OCI-LY3 (cell line): ENCODE measurements at regions not wholly inside any gene's neighbourhood (a gene's known extent, or its start where the extent isn't known, plus 50 kb on each side); places are given as distances from the start of the nearest gene placed in this dataset.

Experiments used
- H2AFZ ChIP-seq: fragments of 200-600, 300-600 bp; shearing (Covaris generic); 2 replicates; pipeline ENCODE4 v1.6.0; 2014; ENCODE audit warnings: antibody characterized with exemption, low read depth, low read length
- H3K27ac ChIP-seq: fragments of 200-600, 300-600 bp; sonication (generic); 2 replicates; pipeline ENCODE4 v1.5.1; 2014; ENCODE audit warnings: mild to moderate bottlenecking, low read length, moderate library complexity, mixed read lengths
- H3K27me3 ChIP-seq: fragments of 200-600, 300-600 bp; sonication (generic); 2 replicates; pipeline ENCODE4 v1.6.1; 2014; ENCODE audit warnings: low read depth, low read length, mixed read lengths
- H3K36me3 ChIP-seq: fragments of 200-600, 300-600 bp; sonication (generic); replicated peaks from 2 replicates; pipeline ENCODE3; 2014; ENCODE audit warnings: low read depth, low read length, mixed read lengths
- H3K4me1 ChIP-seq: fragments of 300-600, 200-600 bp; sonication (generic); 2 replicates; pipeline ENCODE4 v1.6.1; 2014; ENCODE audit warnings: low read length, mixed read lengths
- H3K4me2 ChIP-seq: fragments of 200-600, 300-600 bp; sonication (generic); 2 replicates; pipeline ENCODE4 v1.6.1; 2014; ENCODE audit warnings: low read length, mixed read lengths
- H3K4me3 ChIP-seq: fragments of 300-600, 200-600 bp; sonication (generic); 2 replicates; pipeline ENCODE4 v1.5.1; 2014; ENCODE audit warnings: antibody characterized with exemption, mild to moderate bottlenecking, low read length, moderate library complexity
- H3K79me2 ChIP-seq: fragments of 300-600, 200-600 bp; shearing (Covaris generic); 2 replicates; pipeline ENCODE4 v1.6.1; 2014; ENCODE audit warnings: mild to moderate bottlenecking, low read length, mixed read lengths
- H3K9ac ChIP-seq: fragments of 300-600, 200-600 bp; shearing (Covaris generic); 2 replicates; pipeline ENCODE4 v1.6.0; 2014; ENCODE audit warnings: mild to moderate bottlenecking, low read length, moderate library complexity
- H3K9me3 ChIP-seq: fragments of 200-600, 300-600 bp; shearing (Covaris generic); 2 replicates; pipeline ENCODE4 v1.6.1; 2014; ENCODE audit warnings: low read length, mixed read lengths; ENCODE audit not compliant: insufficient read depth
- H4K20me1 ChIP-seq: fragments of 200-600, 300-600 bp; sonication (generic); 2 replicates; pipeline ENCODE4 v1.6.1; 2016; ENCODE audit warnings: low read length, mixed read lengths; ENCODE audit not compliant: insufficient read depth
- CTCF ChIP-seq: fragments of 200-600, 300-600 bp; sonication (generic); IDR thresholded peaks from 2 replicates; pipeline ENCODE4 v1.5.1; 2014; ENCODE audit warnings: antibody characterized with exemption, low read length, low read depth
- EZH2phosphoT487 ChIP-seq: fragments of 200-600 bp; shearing (Covaris generic); IDR thresholded peaks from 2 replicates; pipeline ENCODE4 v1.6.1; 2018; ENCODE audit warnings: antibody characterized with exemption, mixed run types, low read depth

GRCh38 chr13:40261336-40261735 lies 405.1 kb downstream of the FOXO1 start:
- H3K9ac ChIP-seq, result no peak overlapping the region
- H3K4me1 ChIP-seq, result no peaks in the 10 kb centered on the region
- no peaks in the 10 kb centered on the region for H3K9me3 ChIP-seq
- H4K20me1 ChIP-seq, result no peaks in the 10 kb centered on the region
- no peak overlapping the region for H2AFZ ChIP-seq
- H3K27me3 ChIP-seq, result no peaks in the 10 kb centered on the region
- no peak overlapping the region for H3K27ac ChIP-seq
- TF ChIP-seq CTCF, result no peak
- TF ChIP-seq EZH2phosphoT487, result no peak
- no peak overlapping the region for H3K4me3 ChIP-seq
- H3K36me3 ChIP-seq, result no peaks in the 10 kb centered on the region
- H3K4me2 ChIP-seq, result no peak overlapping the region
- H3K79me2 ChIP-seq, result no peaks in the 10 kb centered on the region

- no peaks in the 10 kb centered on the region for H3K79me2 ChIP-seq
- no peak overlapping the region for H3K9ac ChIP-seq
- no peaks in the 10 kb centered on the region for H3K9me3 ChIP-seq
- TF ChIP-seq EZH2phosphoT487, result no peak
- TF ChIP-seq CTCF, result no peak
- no peak overlapping the region for H3K4me3 ChIP-seq
- H3K27me3 ChIP-seq, result no peaks in the 10 kb centered on the region
- no peaks in the 10 kb centered on the region for H3K36me3 ChIP-seq
- H4K20me1 ChIP-seq, result no peaks in the 10 kb centered on the region
- H3K4me2 ChIP-seq, result no peak overlapping the region
- no peak overlapping the region for H2AFZ ChIP-seq
- H3K4me1 ChIP-seq, result no peaks in the 10 kb centered on the region
- no peak overlapping the region for H3K27ac ChIP-seq
Observed at GRCh38 chr13:40261947-40262346, 404.5 kb downstream of the FOXO1 start.

- TF ChIP-seq CTCF, result no peak
- TF ChIP-seq EZH2phosphoT487, result no peak
- H3K9me3 ChIP-seq, result no peaks in the 10 kb centered on the region
- H3K9ac ChIP-seq, result no peak overlapping the region
- H3K79me2 ChIP-seq, result no peaks in the 10 kb centered on the region
- H3K4me2 ChIP-seq, result no peak overlapping the region
- no peak overlapping the region for H3K4me3 ChIP-seq
- no peaks in the 10 kb centered on the region for H4K20me1 ChIP-seq
- no peak overlapping the region for H2AFZ ChIP-seq
- H3K36me3 ChIP-seq, result no peaks in the 10 kb centered on the region
- H3K27ac ChIP-seq, result no peak overlapping the region
- no peaks in the 10 kb centered on the region for H3K27me3 ChIP-seq
- H3K4me1 ChIP-seq, result peaks cover 11% of the 10 kb centered on the region
Observed at GRCh38 chr13:40269086-40269485, 397.4 kb downstream of the FOXO1 start.

GRCh38 chr13:40270726-40271125 lies 395.7 kb downstream of the FOXO1 start:
- no peaks in the 10 kb centered on the region for H4K20me1 ChIP-seq
- no peak overlapping the region for H2AFZ ChIP-seq
- H3K4me2 ChIP-seq, result no peak overlapping the region
- H3K27ac ChIP-seq, result no peak overlapping the region
- TF ChIP-seq CTCF, result no peak
- H3K4me1 ChIP-seq, result peaks cover 24% of the 10 kb centered on the region
- H3K27me3 ChIP-seq, result no peaks in the 10 kb centered on the region
- no peaks in the 10 kb centered on the region for H3K79me2 ChIP-seq
- no peaks in the 10 kb centered on the region for H3K36me3 ChIP-seq
- H3K9me3 ChIP-seq, result no peaks in the 10 kb centered on the region
- H3K4me3 ChIP-seq, result no peak overlapping the region
- H3K9ac ChIP-seq, result no peak overlapping the region
